Effector memory CD4-positive, alpha-beta T cell (primary cell): ENCODE measurements at regions not wholly inside any gene's neighbourhood (a gene's known extent, or its start where the extent isn't known, plus 50 kb on each side); places are given as distances from the start of the nearest gene placed in this dataset.

Source experiments
- DNase-seq, 3 donors: peaks; one replicate each; pipeline ENCODE4 v3.0.0-alpha.2; 2020
- H3K27ac ChIP-seq: 2 replicates; pipeline ENCODE4 v1.7.0; 2013; ENCODE audit warnings: mild to moderate bottlenecking, low read length, moderate library complexity; ENCODE audit not compliant: insufficient read depth, poor library complexity, severe bottlenecking
- H3K27me3 ChIP-seq: replicated peaks from 2 replicates; pipeline ENCODE4 v1.7.0; 2013; ENCODE audit warnings: mild to moderate bottlenecking, low read length; ENCODE audit not compliant: insufficient read depth, control insufficient read depth, poor library complexity, severe bottlenecking
- H3K36me3 ChIP-seq: 2 replicates; pipeline ENCODE4 v1.7.0; 2013; ENCODE audit warnings: mild to moderate bottlenecking, low read length, moderate library complexity; ENCODE audit not compliant: control insufficient read depth, insufficient read depth
- H3K4me1 ChIP-seq: 2 replicates; pipeline ENCODE4 v1.7.0; 2013; ENCODE audit warnings: low read length, mild to moderate bottlenecking; ENCODE audit not compliant: control insufficient read depth, insufficient read depth, poor library complexity, severe bottlenecking
- H3K4me3 ChIP-seq: 2 replicates; pipeline ENCODE4 v1.7.0; 2013; ENCODE audit warnings: low read length, low read depth, mild to moderate bottlenecking; ENCODE audit not compliant: insufficient read depth, poor library complexity, severe bottlenecking
- H3K9me3 ChIP-seq: 2 replicates; pipeline ENCODE4 v1.7.0; 2013; ENCODE audit warnings: mild to moderate bottlenecking, low read length, moderate library complexity; ENCODE audit not compliant: control insufficient read depth

- no peaks in the 10 kb centered on the region for H3K9me3 ChIP-seq
- no peak for DNase-seq
These were observed 234.0 kb upstream of the MARCKS start for GRCh38 chr6:113623129-113623528.

DNA sequence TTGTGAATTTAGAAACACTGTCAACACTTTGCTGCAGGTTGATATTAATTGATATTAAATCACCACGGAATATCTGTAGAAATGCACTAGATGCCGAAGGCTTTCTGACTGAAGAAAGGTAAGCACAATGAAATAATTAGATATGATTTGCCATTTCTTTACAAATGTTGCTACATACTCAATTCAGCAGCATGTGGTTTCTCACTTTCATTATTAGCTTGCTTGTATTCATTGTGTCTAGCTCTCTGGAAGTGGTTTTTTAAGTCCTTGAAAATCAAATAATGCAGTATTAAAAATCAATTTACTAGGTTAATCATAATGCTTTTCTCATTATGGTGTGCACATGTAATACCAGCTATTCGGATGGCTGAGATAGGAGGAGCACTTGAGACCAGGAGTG lies 231.3 kb upstream of the MARCKS start:
- H3K4me1 ChIP-seq, result peaks cover 3% of the 10 kb centered on the region
- no peaks in the 10 kb centered on the region for H3K36me3 ChIP-seq
- H3K27ac ChIP-seq, result no peak overlapping the region
- DNase-seq, result no peak
- H3K9me3 ChIP-seq, result no peaks in the 10 kb centered on the region
- no peak overlapping the region for H3K4me3 ChIP-seq
- no peaks in the 10 kb centered on the region for H3K27me3 ChIP-seq

More at GRCh38 chr6:113623129-113623528, 234.0 kb upstream of the MARCKS start:
- Histone ChIP-seq H3K4me1 (no peaks in the 10 kb centered on the region), H3K36me3 (no peaks in the 10 kb centered on the region), H3K4me3 (no peak overlapping the region), H3K27me3 (no peaks in the 10 kb centered on the region), H3K27ac (no peak overlapping the region)

GRCh38 chr6:113626475-113626874 lies 230.7 kb upstream of the MARCKS start:
- H3K36me3 ChIP-seq, result no peaks in the 10 kb centered on the region
- peaks cover 3% of the 10 kb centered on the region for H3K4me1 ChIP-seq
- H3K9me3 ChIP-seq, result no peaks in the 10 kb centered on the region
- H3K27me3 ChIP-seq, result no peaks in the 10 kb centered on the region
- no peak overlapping the region for H3K27ac ChIP-seq
- no peak for DNase-seq
- H3K4me3 ChIP-seq, result no peak overlapping the region

GRCh38 chr6:113627480-113627879 lies 229.7 kb upstream of the MARCKS start:
- H3K4me1 ChIP-seq, result peaks cover 3% of the 10 kb centered on the region
- H3K9me3 ChIP-seq, result no peaks in the 10 kb centered on the region
- H3K4me3 ChIP-seq, result no peak overlapping the region
- H3K36me3 ChIP-seq, result no peaks in the 10 kb centered on the region
- H3K27me3 ChIP-seq, result no peaks in the 10 kb centered on the region
- H3K27ac ChIP-seq, result no peak overlapping the region
- DNase-seq, result no peak

- Histone ChIP-seq H3K36me3 (no peaks in the 10 kb centered on the region), H3K27ac (no peak overlapping the region), H3K27me3 (no peaks in the 10 kb centered on the region), H3K4me3 (no peak overlapping the region), H3K4me1 (peaks cover 3% of the 10 kb centered on the region), H3K9me3 (no peaks in the 10 kb centered on the region)
- no peak for DNase-seq
These were observed 227.9 kb upstream of the MARCKS start for GRCh38 chr6:113629256-113629655.

- Histone ChIP-seq H3K27ac (no peak overlapping the region), H3K9me3 (no peaks in the 10 kb centered on the region), H3K4me1 (peaks cover 3% of the 10 kb centered on the region), H3K27me3 (no peaks in the 10 kb centered on the region), H3K36me3 (no peaks in the 10 kb centered on the region), H3K4me3 (no peak overlapping the region)
- no peak for DNase-seq
These were observed 227.0 kb upstream of the MARCKS start for GRCh38 chr6:113629975-113630737.

DNA sequence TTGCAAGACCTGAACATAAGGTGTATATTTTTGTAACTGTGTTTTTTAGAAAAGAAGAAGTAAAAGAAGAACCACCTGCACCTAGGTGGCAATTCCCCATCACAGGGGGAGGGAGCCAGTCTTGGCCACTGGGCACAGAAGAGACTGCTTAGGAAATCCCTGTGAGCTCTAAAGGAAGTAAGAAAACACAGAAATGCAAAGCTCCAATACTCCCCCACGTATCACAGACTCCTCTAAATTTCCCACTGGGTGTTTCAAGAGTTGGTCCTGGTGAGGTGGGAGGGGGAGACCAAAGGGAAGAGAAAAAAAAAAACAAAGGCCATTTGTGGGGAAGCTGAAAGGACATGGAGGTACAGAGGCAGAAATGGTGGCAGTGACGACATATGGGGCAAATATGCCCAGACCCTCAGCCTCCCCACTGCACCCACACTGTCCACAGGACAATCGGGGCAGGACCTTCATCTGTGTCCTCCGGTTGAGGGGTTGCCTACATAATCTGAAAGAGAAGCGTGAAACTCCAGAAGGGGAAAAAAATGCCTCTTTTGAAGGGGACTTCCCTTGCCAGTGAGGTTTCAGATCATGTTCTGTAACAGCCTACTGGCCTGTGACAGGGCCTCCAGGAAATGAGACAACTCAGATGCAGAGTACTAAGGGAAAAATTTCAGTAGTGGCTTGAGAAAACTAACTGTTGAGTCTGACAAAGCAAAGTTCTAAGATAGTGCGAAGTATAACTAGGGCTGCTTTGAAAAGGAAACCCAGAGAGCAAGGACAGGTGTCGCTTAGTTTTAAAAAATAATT lies 226.2 kb upstream of the MARCKS start:
- H3K9me3 ChIP-seq, result no peaks in the 10 kb centered on the region
- no peak for DNase-seq
- H3K4me1 ChIP-seq, result peaks cover 3% of the 10 kb centered on the region
- H3K4me3 ChIP-seq, result peak overlapping the region; percentile 14
- H3K36me3 ChIP-seq, result no peaks in the 10 kb centered on the region
- no peaks in the 10 kb centered on the region for H3K27me3 ChIP-seq
- H3K27ac ChIP-seq, result no peak overlapping the region

DNA sequence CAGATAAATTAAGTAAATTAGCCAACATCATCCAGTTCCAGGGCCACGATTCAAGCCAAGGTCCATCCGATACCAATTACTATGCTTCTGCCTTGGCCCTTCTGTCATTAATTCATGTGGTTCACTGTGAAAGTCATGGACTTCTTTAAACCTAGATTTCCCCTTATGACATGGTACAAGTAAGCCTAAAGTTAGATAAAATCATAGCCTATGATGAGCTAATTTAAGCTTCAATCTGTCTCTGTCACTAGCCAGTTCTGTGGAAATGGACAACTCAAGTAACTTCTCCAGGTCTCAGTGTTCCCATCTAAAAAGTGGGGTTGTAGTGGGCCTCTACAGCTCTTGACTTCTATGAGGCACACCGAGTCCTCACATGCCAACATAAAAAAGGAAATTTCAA lies 225.5 kb upstream of the MARCKS start:
- H3K9me3 ChIP-seq, result no peaks in the 10 kb centered on the region
- peaks cover 3% of the 10 kb centered on the region for H3K4me1 ChIP-seq
- no peak overlapping the region for H3K27ac ChIP-seq
- no peak for DNase-seq
- no peaks in the 10 kb centered on the region for H3K27me3 ChIP-seq
- H3K4me3 ChIP-seq, result no peak overlapping the region
- H3K36me3 ChIP-seq, result no peaks in the 10 kb centered on the region

DNA sequence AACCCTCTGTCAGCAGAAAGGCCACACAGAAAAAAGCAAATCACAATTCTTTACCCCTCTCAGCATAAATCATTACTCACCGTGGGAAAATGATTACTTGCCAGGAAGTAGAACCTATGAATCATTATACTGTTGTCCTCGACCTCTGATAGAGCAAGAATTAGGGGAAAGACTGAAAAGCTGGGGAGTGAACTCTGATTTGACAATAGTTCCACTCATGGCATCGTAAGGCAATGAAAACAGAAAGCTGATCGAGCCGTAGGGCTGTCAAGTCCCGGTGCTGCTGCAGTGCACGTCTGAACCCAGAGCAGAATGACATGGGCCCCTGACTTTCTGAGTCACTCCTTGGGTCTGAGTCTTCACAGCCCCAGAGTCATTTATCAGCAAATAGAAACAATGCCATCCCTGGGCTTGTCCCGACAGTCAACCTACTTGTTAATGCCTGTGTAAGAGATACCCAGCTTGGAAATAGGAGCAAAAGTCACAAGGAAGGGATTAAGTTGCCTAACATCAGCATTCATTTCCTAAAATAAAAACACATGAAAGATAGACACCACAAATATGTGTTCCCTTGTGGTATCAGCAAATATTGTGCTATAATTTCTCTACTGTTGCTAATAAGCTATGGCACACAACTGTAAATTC lies 224.8 kb upstream of the MARCKS start:
- Histone ChIP-seq H3K4me3 (no peak overlapping the region), H3K27me3 (no peaks in the 10 kb centered on the region), H3K4me1 (peaks cover 3% of the 10 kb centered on the region), H3K27ac (no peak overlapping the region), H3K9me3 (no peaks in the 10 kb centered on the region), H3K36me3 (no peaks in the 10 kb centered on the region)
- DNase-seq, result no peak

- DNase-seq, result no peak
- Histone ChIP-seq H3K4me1 (peaks cover 3% of the 10 kb centered on the region), H3K27me3 (no peaks in the 10 kb centered on the region), H3K4me3 (no peak overlapping the region), H3K27ac (no peak overlapping the region), H3K9me3 (no peaks in the 10 kb centered on the region), H3K36me3 (no peaks in the 10 kb centered on the region)
These were observed 223.5 kb upstream of the MARCKS start for GRCh38 chr6:113633638-113634037.
